ENCODE measurements at regions not wholly inside any gene's neighbourhood (a gene's known extent, or its start where the extent isn't known, plus 50 kb on each side); places are given as distances from the start of the nearest gene placed in this dataset.
A peak's percentile ranks its signal among the peaks of the same experiment; 100 is the strongest.

GRCh38 chr11:116646191-116646590 is 126.6 kb downstream of the BUD13 start:
- no peaks in the 10 kb centered on the region for H3K27me3 ChIP-seq (ENCODE audit: control insufficient read depth in 4 of 4, insufficient read depth in 4 of 4, low read length in 3 of 4)
- no peaks in the 10 kb centered on the region for H3K36me3 ChIP-seq (ENCODE audit: control insufficient read depth in 4 of 4, insufficient read depth in 3 of 4, low read depth in 1 of 4, low read length in 3 of 4)
- H3K9ac ChIP-seq (ENCODE audit: low read depth in 1 of 2, low read length in 2 of 2): no peak overlapping the region
- WGBS: 96% methylated on average over 3 of the region's 3 CpGs
- H3K27ac ChIP-seq (ENCODE audit: low read depth in 1 of 2, low read length in 2 of 2): no peak overlapping the region
- no peak for TF ChIP-seq HNF4G (IDR thresholded peaks at IDR 0.05)
- no peak for TF ChIP-seq HNF4A (conservative IDR thresholded peaks at IDR 0.05)
- no peak for TF ChIP-seq CTCF (IDR thresholded peaks at IDR 0.05; ENCODE audit: low read depth, low read length, missing input control)
- no peak for TF ChIP-seq MAX (IDR thresholded peaks at IDR 0.05)
- TF ChIP-seq, protein P1, sequence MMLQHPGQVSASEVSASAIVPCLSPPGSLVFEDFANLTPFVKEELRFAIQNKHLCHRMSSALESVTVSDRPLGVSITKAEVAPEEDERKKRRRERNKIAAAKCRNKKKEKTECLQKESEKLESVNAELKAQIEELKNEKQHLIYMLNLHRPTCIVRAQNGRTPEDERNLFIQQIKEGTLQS (IDR thresholded peaks at IDR 0.05): no peak
- TF ChIP-seq YY1 (IDR thresholded peaks at IDR 0.05): no peak
- TF ChIP-seq TAF1 (conservative IDR thresholded peaks at IDR 0.05): no peak
- TF ChIP-seq JUND (IDR thresholded peaks at IDR 0.05): no peak
- no peak for TF ChIP-seq NR2F2 (IDR thresholded peaks at IDR 0.05)
- TF ChIP-seq FOXA2 (IDR thresholded peaks at IDR 0.05): no peak
- no peak for TF ChIP-seq GABPA (IDR thresholded peaks at IDR 0.05 in 1 of 2, conservative IDR thresholded peaks at IDR 0.05 in 1 of 2)
- TF ChIP-seq, protein P2, sequence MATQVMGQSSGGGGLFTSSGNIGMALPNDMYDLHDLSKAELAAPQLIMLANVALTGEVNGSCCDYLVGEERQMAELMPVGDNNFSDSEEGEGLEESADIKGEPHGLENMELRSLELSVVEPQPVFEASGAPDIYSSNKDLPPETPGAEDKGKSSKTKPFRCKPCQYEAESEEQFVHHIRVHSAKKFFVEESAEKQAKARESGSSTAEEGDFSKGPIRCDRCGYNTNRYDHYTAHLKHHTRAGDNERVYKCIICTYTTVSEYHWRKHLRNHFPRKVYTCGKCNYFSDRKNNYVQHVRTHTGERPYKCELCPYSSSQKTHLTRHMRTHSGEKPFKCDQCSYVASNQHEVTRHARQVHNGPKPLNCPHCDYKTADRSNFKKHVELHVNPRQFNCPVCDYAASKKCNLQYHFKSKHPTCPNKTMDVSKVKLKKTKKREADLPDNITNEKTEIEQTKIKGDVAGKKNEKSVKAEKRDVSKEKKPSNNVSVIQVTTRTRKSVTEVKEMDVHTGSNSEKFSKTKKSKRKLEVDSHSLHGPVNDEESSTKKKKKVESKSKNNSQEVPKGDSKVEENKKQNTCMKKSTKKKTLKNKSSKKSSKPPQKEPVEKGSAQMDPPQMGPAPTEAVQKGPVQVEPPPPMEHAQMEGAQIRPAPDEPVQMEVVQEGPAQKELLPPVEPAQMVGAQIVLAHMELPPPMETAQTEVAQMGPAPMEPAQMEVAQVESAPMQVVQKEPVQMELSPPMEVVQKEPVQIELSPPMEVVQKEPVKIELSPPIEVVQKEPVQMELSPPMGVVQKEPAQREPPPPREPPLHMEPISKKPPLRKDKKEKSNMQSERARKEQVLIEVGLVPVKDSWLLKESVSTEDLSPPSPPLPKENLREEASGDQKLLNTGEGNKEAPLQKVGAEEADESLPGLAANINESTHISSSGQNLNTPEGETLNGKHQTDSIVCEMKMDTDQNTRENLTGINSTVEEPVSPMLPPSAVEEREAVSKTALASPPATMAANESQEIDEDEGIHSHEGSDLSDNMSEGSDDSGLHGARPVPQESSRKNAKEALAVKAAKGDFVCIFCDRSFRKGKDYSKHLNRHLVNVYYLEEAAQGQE (IDR thresholded peaks at IDR 0.05): no peak
- TF ChIP-seq RXRA (IDR thresholded peaks at IDR 0.05): no peak
- TF ChIP-seq FOXA1 (IDR thresholded peaks at IDR 0.05): no peak
- no peak for TF ChIP-seq SP1 (IDR thresholded peaks at IDR 0.05)
- TF ChIP-seq RAD21 (IDR thresholded peaks at IDR 0.05): no peak
- TF ChIP-seq, protein P3, sequence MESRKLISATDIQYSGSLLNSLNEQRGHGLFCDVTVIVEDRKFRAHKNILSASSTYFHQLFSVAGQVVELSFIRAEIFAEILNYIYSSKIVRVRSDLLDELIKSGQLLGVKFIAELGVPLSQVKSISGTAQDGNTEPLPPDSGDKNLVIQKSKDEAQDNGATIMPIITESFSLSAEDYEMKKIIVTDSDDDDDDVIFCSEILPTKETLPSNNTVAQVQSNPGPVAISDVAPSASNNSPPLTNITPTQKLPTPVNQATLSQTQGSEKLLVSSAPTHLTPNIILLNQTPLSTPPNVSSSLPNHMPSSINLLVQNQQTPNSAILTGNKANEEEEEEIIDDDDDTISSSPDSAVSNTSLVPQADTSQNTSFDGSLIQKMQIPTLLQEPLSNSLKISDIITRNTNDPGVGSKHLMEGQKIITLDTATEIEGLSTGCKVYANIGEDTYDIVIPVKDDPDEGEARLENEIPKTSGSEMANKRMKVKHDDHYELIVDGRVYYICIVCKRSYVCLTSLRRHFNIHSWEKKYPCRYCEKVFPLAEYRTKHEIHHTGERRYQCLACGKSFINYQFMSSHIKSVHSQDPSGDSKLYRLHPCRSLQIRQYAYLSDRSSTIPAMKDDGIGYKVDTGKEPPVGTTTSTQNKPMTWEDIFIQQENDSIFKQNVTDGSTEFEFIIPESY (IDR thresholded peaks at IDR 0.05): no peak
- H3K4me1 ChIP-seq (ENCODE audit: control insufficient read depth in 4 of 4, insufficient read depth in 4 of 4, low read length in 3 of 4): no peaks in the 10 kb centered on the region
- H3K9me3 ChIP-seq (ENCODE audit: control insufficient read depth in 4 of 4, low read length in 3 of 4): peaks cover 0 to 2% (median 0%) of the 10 kb centered on the region in 4 donors
- H3K4me3 ChIP-seq (ENCODE audit: low read depth in 1 of 3, low read length in 3 of 3): no peak overlapping the region
- DNase-seq (ENCODE audit: low spot score): no peak

GRCh38 chr11:116644941-116645305 is 127.9 kb downstream of the BUD13 start:
- 69% methylated on average over 4 of the region's 4 CpGs for WGBS
- TF ChIP-seq GABPA (IDR thresholded peaks at IDR 0.05 in 1 of 2, conservative IDR thresholded peaks at IDR 0.05 in 1 of 2) (no peak), CTCF (IDR thresholded peaks at IDR 0.05; ENCODE audit: low read depth, low read length, missing input control) (peak; percentile 33), RAD21 (IDR thresholded peaks at IDR 0.05) (peak; percentile 70 to 73), HNF4G (IDR thresholded peaks at IDR 0.05) (no peak)
- TF ChIP-seq, protein P3 (IDR thresholded peaks at IDR 0.05): no peak
- H3K27ac ChIP-seq (ENCODE audit: low read depth in 1 of 2, low read length in 2 of 2): no peak overlapping the region
- no peaks in the 10 kb centered on the region for H3K36me3 ChIP-seq (ENCODE audit: control insufficient read depth in 4 of 4, insufficient read depth in 3 of 4, low read depth in 1 of 4, low read length in 3 of 4)
- H3K27me3 ChIP-seq (ENCODE audit: control insufficient read depth in 4 of 4, insufficient read depth in 4 of 4, low read length in 3 of 4): no peaks in the 10 kb centered on the region
- no peaks in the 10 kb centered on the region for H3K4me1 ChIP-seq (ENCODE audit: control insufficient read depth in 4 of 4, insufficient read depth in 4 of 4, low read length in 3 of 4)
- peaks cover 0 to 2% (median 0%) of the 10 kb centered on the region in 4 donors for H3K9me3 ChIP-seq (ENCODE audit: control insufficient read depth in 4 of 4, low read length in 3 of 4)
- no peak overlapping the region for H3K9ac ChIP-seq (ENCODE audit: low read depth in 1 of 2, low read length in 2 of 2)
- DNase-seq (ENCODE audit: low spot score): no peak
- no peak overlapping the region for H3K4me3 ChIP-seq (ENCODE audit: low read depth in 1 of 3, low read length in 3 of 3)
